Activated B cell treated with CpG ODN at 0.5 μM for 24 hours (primary cell): ENCODE measurements at regions not wholly inside any gene's neighbourhood (a gene's known extent, or its start where the extent isn't known, plus 50 kb on each side); places are given as distances from the start of the nearest gene placed in this dataset.

Experiments
- ATAC-seq: fragments of 200-7000 bp; cut with Tn5 transposase; one replicate; pipeline ENCODE4 v1.10.0; 2021; ENCODE audit warnings: low read depth, mild to moderate bottlenecking, moderate library complexity
- CTCF ChIA-PET: fragments of 350-600 bp; sonication (Branson Sonifier 250); formaldehyde crosslinking; loops from one replicate; lab custom pipeline; 2021; ENCODE audit warnings: antibody characterized with exemption; lab: Charles Lee
- POLR2A ChIA-PET: fragments of 350-600 bp; sonication (Branson Sonifier 250); formaldehyde crosslinking; loops from one replicate; lab custom pipeline; 2021; ENCODE audit warnings: antibody characterized with exemption; lab: Charles Lee
- DNase-seq: peaks from one replicate; pipeline ENCODE4 v3.0.0; 2022
- H3K27ac Mint-ChIP-seq: one replicate; pipeline ENCODE4 v1.8.0; 2020; ENCODE audit warnings: mixed read lengths
- H3K27me3 Mint-ChIP-seq: one replicate; pipeline ENCODE4 v1.8.0; 2021; ENCODE audit warnings: mixed read lengths
- H3K36me3 Mint-ChIP-seq: one replicate; pipeline ENCODE4 v1.8.0; 2021; ENCODE audit warnings: low read depth, mixed read lengths
- H3K4me1 Mint-ChIP-seq: one replicate; pipeline ENCODE4 v1.8.0; 2021; ENCODE audit warnings: mixed read lengths
- H3K4me3 Mint-ChIP-seq: one replicate; pipeline ENCODE4 v1.8.0; 2020; ENCODE audit warnings: mild to moderate bottlenecking, mixed read lengths
- H3K9me3 Mint-ChIP-seq: one replicate; pipeline ENCODE4 v1.8.0; 2020; ENCODE audit warnings: mixed read lengths
- intact Hi-C: fragments of 100-400 bp; cut with micrococcal nuclease; formaldehyde crosslinking; loops from one replicate; pipeline ENCODE4 v1.15.1; 2024
- TF ChIP-seq, protein P1 (sequence below): fragments of 200-600 bp; IDR thresholded peaks from one replicate; pipeline ENCODE4 v1.8.0; 2022; ENCODE audit warnings: antibody characterized with exemption, mild to moderate bottlenecking

DNA sequence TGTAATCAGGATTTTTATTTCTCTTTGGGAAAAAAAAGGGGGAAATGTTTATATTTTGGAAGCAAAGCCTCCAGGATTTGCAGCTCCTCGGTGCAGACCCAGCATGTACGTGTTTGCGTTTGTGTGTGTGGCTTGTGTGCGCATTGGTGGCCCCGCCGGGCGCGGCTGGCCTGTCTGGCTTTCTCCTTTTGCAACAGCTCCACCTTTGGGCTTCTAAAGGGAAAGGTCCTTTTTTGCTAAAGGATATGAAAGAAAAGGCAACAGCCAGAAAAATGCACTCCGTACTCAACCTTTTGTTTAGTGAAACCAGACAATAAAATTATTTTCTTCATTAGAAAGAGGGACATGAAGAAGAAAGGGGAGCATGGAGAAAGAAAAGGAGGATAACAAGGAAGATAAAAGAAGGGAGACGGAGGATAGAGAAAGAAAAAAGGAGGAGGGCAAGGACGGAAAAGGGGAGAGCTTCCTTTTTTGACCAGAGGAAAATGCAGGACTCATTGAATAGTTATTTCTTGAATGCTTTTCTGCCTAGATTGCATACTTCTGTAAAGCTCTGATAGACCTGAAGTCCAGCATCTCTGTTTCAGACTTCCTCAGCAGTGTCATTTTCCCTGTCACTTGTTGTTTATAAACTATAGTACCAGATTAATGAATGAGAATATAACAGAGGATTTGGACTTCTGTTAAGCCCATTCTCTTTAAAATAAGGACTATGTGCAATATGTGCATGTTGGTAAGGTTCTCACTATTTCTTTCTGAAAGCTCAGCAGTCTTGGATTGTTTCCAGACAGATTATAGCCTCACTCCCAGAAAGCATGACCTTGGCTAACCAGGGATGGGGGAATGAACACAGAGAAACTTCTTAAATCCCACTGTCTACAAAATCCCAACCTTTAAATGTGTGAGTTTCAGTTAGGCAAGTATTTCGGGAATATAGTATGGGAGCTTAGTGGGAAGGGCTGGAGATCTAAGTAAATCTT is 563.1 kb upstream of the PIK3C3 start:
- intact Hi-C loops: no loop called here
- Mint-ChIP-seq H3K27me3 (no peaks in the 10 kb centered on the region), H3K9me3 (peaks cover 4% of the 10 kb centered on the region), H3K4me3 (no peak overlapping the region), H3K36me3 (no peaks in the 10 kb centered on the region), H3K27ac (no peak overlapping the region), H3K4me1 (no peaks in the 10 kb centered on the region)
- TF ChIP-seq, protein P1, sequence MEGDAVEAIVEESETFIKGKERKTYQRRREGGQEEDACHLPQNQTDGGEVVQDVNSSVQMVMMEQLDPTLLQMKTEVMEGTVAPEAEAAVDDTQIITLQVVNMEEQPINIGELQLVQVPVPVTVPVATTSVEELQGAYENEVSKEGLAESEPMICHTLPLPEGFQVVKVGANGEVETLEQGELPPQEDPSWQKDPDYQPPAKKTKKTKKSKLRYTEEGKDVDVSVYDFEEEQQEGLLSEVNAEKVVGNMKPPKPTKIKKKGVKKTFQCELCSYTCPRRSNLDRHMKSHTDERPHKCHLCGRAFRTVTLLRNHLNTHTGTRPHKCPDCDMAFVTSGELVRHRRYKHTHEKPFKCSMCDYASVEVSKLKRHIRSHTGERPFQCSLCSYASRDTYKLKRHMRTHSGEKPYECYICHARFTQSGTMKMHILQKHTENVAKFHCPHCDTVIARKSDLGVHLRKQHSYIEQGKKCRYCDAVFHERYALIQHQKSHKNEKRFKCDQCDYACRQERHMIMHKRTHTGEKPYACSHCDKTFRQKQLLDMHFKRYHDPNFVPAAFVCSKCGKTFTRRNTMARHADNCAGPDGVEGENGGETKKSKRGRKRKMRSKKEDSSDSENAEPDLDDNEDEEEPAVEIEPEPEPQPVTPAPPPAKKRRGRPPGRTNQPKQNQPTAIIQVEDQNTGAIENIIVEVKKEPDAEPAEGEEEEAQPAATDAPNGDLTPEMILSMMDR: no peak
- ChIA-PET POLR2A (no interaction called here), CTCF (no interaction called here)
- ATAC-seq: no peak
- no peak for DNase-seq

DNA sequence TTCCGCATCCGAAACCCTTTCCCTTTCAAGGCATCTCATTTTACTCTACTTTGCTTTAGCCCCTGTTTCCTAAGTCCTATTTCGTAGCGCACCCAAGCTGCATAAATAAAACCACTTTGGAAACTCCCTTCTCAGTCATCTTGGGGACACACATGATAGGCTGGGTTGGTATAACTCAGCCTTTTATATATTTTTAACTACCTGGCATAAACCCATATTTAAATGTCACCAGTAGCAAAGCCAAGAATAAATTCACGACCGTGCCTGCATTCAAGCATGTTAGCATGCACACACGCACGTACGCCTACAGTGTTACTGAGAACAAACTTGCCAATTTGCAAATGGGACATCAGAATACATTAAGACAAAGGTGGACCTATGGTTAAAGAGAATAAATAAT is 564.7 kb upstream of the PIK3C3 start:
- intact Hi-C loops: no loop called here
- H3K4me3 Mint-ChIP-seq: no peak overlapping the region
- ATAC-seq (no peak), DNase-seq (no peak)
- no peaks in the 10 kb centered on the region for H3K4me1 Mint-ChIP-seq
- H3K27me3 Mint-ChIP-seq: no peaks in the 10 kb centered on the region
- no peak overlapping the region for H3K27ac Mint-ChIP-seq
- H3K36me3 Mint-ChIP-seq: no peaks in the 10 kb centered on the region
- CTCF ChIA-PET: no interaction called here
- H3K9me3 Mint-ChIP-seq: peaks cover 4% of the 10 kb centered on the region
- POLR2A ChIA-PET: no interaction called here
- TF ChIP-seq, protein P1: no peak

DNA sequence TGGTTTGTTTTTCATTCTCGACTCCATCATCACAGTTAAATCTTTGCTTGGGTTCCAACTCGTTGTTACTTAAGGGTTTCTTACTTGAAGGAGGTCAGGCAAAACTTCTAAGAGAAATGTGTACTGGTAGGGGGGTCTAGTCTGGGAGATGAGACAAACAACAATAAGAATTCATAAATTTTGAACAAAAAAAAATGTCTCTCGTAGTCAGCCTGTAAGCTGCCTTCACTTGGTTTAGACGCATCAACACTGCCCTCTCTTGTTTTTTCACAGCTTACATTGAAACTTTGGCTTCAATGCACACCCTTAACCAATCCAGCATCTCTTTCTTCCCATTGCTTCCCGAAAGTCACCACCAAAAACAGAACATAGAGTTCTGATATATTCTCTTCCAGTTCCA is 576.4 kb upstream of the PIK3C3 start:
- intact Hi-C loops: no loop called here
- no peaks in the 10 kb centered on the region for H3K27me3 Mint-ChIP-seq
- POLR2A ChIA-PET: no interaction called here

DNA sequence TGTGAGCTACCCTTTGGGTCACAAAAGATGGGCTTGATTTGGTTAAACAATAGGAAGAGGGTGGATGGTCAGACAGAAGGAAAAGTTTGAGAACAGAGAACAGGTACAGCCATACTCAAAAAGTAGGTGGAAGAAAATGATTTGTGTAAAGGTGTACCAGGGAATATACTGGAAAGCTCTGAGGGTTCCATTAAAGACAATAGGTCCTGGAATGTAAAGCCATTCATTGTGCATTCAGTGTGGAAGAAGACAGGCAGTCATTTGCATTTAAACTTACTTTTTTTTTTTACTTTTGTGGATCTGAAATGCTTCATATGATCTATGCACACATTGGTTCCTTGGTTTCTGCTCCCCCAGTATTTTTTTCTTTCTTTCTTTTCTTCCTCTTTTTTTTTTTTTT is 581.4 kb upstream of the PIK3C3 start:
- TF ChIP-seq, protein P1: no peak
- H3K27me3 Mint-ChIP-seq: no peaks in the 10 kb centered on the region
- ChIA-PET CTCF (no interaction called here), POLR2A (no interaction called here)
- DNase-seq: no peak
- intact Hi-C loops: no loop called here
- no peak overlapping the region for H3K4me3 Mint-ChIP-seq
- H3K27ac Mint-ChIP-seq: no peak overlapping the region
- no peaks in the 10 kb centered on the region for H3K4me1 Mint-ChIP-seq
- no peaks in the 10 kb centered on the region for H3K9me3 Mint-ChIP-seq
- no peak for ATAC-seq
- H3K36me3 Mint-ChIP-seq: no peaks in the 10 kb centered on the region

More for the DNA sequence above, 576.4 kb upstream of the PIK3C3 start:
- H3K36me3 Mint-ChIP-seq: no peaks in the 10 kb centered on the region
- ATAC-seq (no peak), DNase-seq (no peak)
- H3K4me1 Mint-ChIP-seq: no peaks in the 10 kb centered on the region
- no peak overlapping the region for H3K4me3 Mint-ChIP-seq
- H3K9me3 Mint-ChIP-seq: no peaks in the 10 kb centered on the region
- TF ChIP-seq, protein P1: no peak
- no peak overlapping the region for H3K27ac Mint-ChIP-seq
- CTCF ChIA-PET: no interaction called here

DNA sequence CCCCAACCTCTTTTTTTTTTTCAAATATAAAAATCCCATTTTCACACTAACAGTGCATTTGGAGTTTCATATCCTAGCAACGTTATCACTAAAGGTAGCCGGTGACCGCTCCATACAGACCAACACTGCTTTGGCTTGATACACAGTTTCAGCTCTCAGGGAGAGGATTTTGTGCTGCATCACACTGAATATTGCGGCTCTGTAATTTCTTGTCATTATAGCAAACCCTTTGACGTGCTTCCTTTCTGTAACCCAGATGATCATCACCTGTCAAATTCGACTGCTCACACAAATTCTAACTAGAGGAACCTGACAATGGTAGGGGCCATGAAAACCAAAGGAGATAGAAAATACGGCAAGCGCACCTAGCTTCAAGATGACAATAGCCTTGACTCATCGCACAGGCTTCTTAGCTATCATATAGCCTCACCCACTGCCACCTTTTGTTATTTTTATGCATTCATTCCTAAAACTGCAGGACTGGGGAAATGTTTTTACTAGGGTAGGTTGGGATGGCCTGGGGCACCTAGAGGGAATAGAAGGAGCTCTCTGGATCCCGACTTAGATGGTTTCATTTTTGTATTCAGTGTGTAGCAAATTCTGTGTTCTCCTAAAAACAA is 582.9 kb upstream of the PIK3C3 start:
- TF ChIP-seq, protein P1: no peak
- intact Hi-C loops: no loop called here
- ATAC-seq (no peak), DNase-seq (no peak)
- no peaks in the 10 kb centered on the region for H3K36me3 Mint-ChIP-seq
- ChIA-PET CTCF (no interaction called here), POLR2A (no interaction called here)
- H3K4me1 Mint-ChIP-seq: no peaks in the 10 kb centered on the region
- no peaks in the 10 kb centered on the region for H3K9me3 Mint-ChIP-seq
- no peak overlapping the region for H3K4me3 Mint-ChIP-seq
- H3K27ac Mint-ChIP-seq: no peak overlapping the region
- no peaks in the 10 kb centered on the region for H3K27me3 Mint-ChIP-seq
